ENCODE measurements at regions not wholly inside any gene's neighbourhood (a gene's known extent, or its start where the extent isn't known, plus 50 kb on each side); places are given as distances from the start of the nearest gene placed in this dataset.

DNA sequence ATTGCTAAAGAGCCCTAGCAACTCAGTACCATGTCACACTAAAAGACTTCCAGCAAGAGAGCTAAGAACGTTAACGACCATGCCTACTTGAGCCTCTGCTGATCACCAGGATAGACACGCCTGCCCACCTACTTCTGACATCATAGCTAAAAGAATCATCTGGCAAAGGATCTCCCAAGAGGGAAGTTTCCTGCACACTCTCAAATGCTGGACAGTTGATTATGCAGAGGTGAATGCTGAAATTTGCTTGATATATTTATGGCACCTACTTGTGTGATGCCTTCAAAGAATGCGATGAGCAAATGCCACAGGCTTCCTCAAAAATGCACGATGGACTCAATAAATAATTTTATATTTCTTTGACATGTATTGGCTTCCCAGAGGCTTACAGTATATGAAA lies 113.6 kb downstream of the GALC start:
- TF ChIP-seq, protein P1, sequence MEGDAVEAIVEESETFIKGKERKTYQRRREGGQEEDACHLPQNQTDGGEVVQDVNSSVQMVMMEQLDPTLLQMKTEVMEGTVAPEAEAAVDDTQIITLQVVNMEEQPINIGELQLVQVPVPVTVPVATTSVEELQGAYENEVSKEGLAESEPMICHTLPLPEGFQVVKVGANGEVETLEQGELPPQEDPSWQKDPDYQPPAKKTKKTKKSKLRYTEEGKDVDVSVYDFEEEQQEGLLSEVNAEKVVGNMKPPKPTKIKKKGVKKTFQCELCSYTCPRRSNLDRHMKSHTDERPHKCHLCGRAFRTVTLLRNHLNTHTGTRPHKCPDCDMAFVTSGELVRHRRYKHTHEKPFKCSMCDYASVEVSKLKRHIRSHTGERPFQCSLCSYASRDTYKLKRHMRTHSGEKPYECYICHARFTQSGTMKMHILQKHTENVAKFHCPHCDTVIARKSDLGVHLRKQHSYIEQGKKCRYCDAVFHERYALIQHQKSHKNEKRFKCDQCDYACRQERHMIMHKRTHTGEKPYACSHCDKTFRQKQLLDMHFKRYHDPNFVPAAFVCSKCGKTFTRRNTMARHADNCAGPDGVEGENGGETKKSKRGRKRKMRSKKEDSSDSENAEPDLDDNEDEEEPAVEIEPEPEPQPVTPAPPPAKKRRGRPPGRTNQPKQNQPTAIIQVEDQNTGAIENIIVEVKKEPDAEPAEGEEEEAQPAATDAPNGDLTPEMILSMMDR (IDR thresholded peaks at IDR 0.05), result no peak
- no peak for TF ChIP-seq POLR2A (IDR thresholded peaks at IDR 0.05)

All from breast epithelium (tissue), 3 donors.